Upper lobe of left lung (tissue), 6 donors: ENCODE measurements at regions not wholly inside any gene's neighbourhood (a gene's known extent, or its start where the extent isn't known, plus 50 kb on each side); places are given as distances from the start of the nearest gene placed in this dataset.

Experiments used
- ATAC-seq, 2 donors: fragments of 200-7000 bp; cut with Tn5 transposase; one replicate each; pipeline ENCODE4 v1.9.1; 2022; ENCODE audit warnings: mild to moderate bottlenecking in 2 of 2, moderate library complexity in 2 of 2; ENCODE audit not compliant: low FRiP score in 2 of 2
- DNase-seq, 2 donors: peaks; one replicate each; pipeline ENCODE4 v3.0.0-alpha.2; 2019 to 2020
- H3K27ac ChIP-seq, 4 donors: fragments of 200-600 bp; sonication (generic); one replicate each; pipeline ENCODE4 v1.5.1; 2016 to 2019
- H3K27me3 ChIP-seq, 4 donors: fragments of 200-600 bp; sonication (generic); one replicate each; pipeline ENCODE4 v1.5.1; 2017 to 2019
- H3K36me3 ChIP-seq, 4 donors: fragments of 200-600 bp; sonication (generic); one replicate each; pipeline ENCODE4 v1.5.1; 2016 to 2019
- H3K4me1 ChIP-seq, 4 donors: fragments of 200-600 bp; sonication (generic); one replicate each; pipeline ENCODE4 v1.5.1; 2018 to 2019
- H3K4me3 ChIP-seq, 4 donors: fragments of 200-600 bp; sonication (generic); one replicate each; pipeline ENCODE4 v1.5.1; 2017 to 2019; ENCODE audit warnings: mild to moderate bottlenecking in 2 of 4, moderate library complexity in 1 of 4
- H3K9me3 ChIP-seq, 4 donors: fragments of 200-600 bp; sonication (generic); one replicate each; pipeline ENCODE4 v1.5.1; 2018 to 2019
- CTCF ChIP-seq, 6 experiments: fragments of 450-650 bp in 4 of 6; fragments of 200-600 bp in 2 of 6; sonication (generic) in 2 of 6; IDR thresholded peaks; one replicate each; pipeline ENCODE4 v1.5.1; 2016 to 2019; ENCODE audit warnings: antibody characterized with exemption in 6 of 6
- EP300 ChIP-seq, 4 donors: sonication (generic); formaldehyde crosslinking; IDR thresholded peaks; one replicate each; pipeline ENCODE4 v1.5.1; 2017; ENCODE audit warnings: antibody characterized with exemption in 4 of 4, control low read depth in 2 of 4
- POLR2A ChIP-seq, 4 donors: fragments of 450-650 bp; IDR thresholded peaks; one replicate each; pipeline ENCODE4 v1.5.1; 2016 to 2017; ENCODE audit warnings: antibody characterized with exemption in 4 of 4, mild to moderate bottlenecking in 2 of 4
- POLR2AphosphoS5 ChIP-seq, 2 donors: sonication (generic); formaldehyde crosslinking; IDR thresholded peaks; one replicate each; pipeline ENCODE4 v1.5.1; 2017; ENCODE audit warnings: antibody characterized with exemption in 2 of 2
- WGBS, 2 donors: methylation state at CpG; one replicate each; pipeline ENCODE4 v1.1.5; 2017 to 2018; 5-methylcytosine and 5-hydroxymethylcytosine counted together
- donor health status: DM: no; HTN: no; CAD: no; lungs with moderate emphysema.
- donor health status: DM: no; HTN: yes; CAD: no; lungs with severe emphysema.

GRCh38 chr9:23543419-23543818 is 282.6 kb downstream of the ELAVL2 start:
- no peak for TF ChIP-seq CTCF (IDR thresholded peaks at IDR 0.05)
- no peak for TF ChIP-seq POLR2A (IDR thresholded peaks at IDR 0.05)
- no peak for TF ChIP-seq EP300 (IDR thresholded peaks at IDR 0.05)
- TF ChIP-seq POLR2AphosphoS5 (IDR thresholded peaks at IDR 0.05): no peak
- Histone ChIP-seq H3K36me3 (no peaks in the 10 kb centered on the region), H3K27me3 (no peaks in the 10 kb centered on the region), H3K4me3 (no peak overlapping the region), H3K9me3 (no peaks in the 10 kb centered on the region), H3K4me1 (peaks cover 0 to 3% (median 0%) of the 10 kb centered on the region in 4 donors), H3K27ac (no peak overlapping the region)
- ATAC-seq (no peak), DNase-seq (no peak)
- 58 to 68% methylated on average over 3 of the region's 3 CpGs for WGBS, 2 donors

GRCh38 chr9:23545728-23546127 is 280.3 kb downstream of the ELAVL2 start:
- 83 to 86% methylated on average over 3 of the region's 3 CpGs for WGBS, 2 donors

GRCh38 chr9:23551311-23551721 is 274.7 kb downstream of the ELAVL2 start:
- no peaks in the 10 kb centered on the region for H3K4me1 ChIP-seq
- H3K4me3 ChIP-seq: no peak overlapping the region
- ATAC-seq (no peak), DNase-seq (no peak)
- TF ChIP-seq CTCF (IDR thresholded peaks at IDR 0.05) (no peak), POLR2A (IDR thresholded peaks at IDR 0.05) (no peak), EP300 (IDR thresholded peaks at IDR 0.05) (no peak), POLR2AphosphoS5 (IDR thresholded peaks at IDR 0.05) (no peak)
- H3K9me3 ChIP-seq: no peaks in the 10 kb centered on the region
- H3K36me3 ChIP-seq: no peaks in the 10 kb centered on the region
- H3K27me3 ChIP-seq: no peaks in the 10 kb centered on the region
- no peak overlapping the region for H3K27ac ChIP-seq
- 68 to 76% methylated on average over 2 of the region's 2 CpGs for WGBS, 2 donors

More at GRCh38 chr9:23545728-23546127, 280.3 kb downstream of the ELAVL2 start:
- no peak overlapping the region for H3K4me3 ChIP-seq
- TF ChIP-seq POLR2AphosphoS5 (IDR thresholded peaks at IDR 0.05) (no peak), CTCF (IDR thresholded peaks at IDR 0.05) (no peak), EP300 (IDR thresholded peaks at IDR 0.05) (no peak), POLR2A (IDR thresholded peaks at IDR 0.05) (no peak)
- ATAC-seq: no peak
- no peaks in the 10 kb centered on the region for H3K36me3 ChIP-seq
- no peaks in the 10 kb centered on the region for H3K9me3 ChIP-seq
- DNase-seq: no peak
- H3K4me1 ChIP-seq: peaks cover 0 to 3% (median 0%) of the 10 kb centered on the region in 4 donors
- H3K27ac ChIP-seq: no peak overlapping the region
- H3K27me3 ChIP-seq: no peaks in the 10 kb centered on the region

- Histone ChIP-seq H3K27me3 (no peaks in the 10 kb centered on the region), H3K36me3 (no peaks in the 10 kb centered on the region), H3K4me3 (no peak overlapping the region), H3K4me1 (no peaks in the 10 kb centered on the region), H3K27ac (no peak overlapping the region), H3K9me3 (no peaks in the 10 kb centered on the region)
- WGBS, 2 donors: 87 to 89% methylated on average over 5 of the region's 5 CpGs
- DNase-seq (no peak), ATAC-seq (no peak)
- TF ChIP-seq POLR2AphosphoS5 (IDR thresholded peaks at IDR 0.05) (no peak), EP300 (IDR thresholded peaks at IDR 0.05) (no peak), CTCF (IDR thresholded peaks at IDR 0.05) (no peak), POLR2A (IDR thresholded peaks at IDR 0.05) (no peak)
These were observed 273.9 kb downstream of the ELAVL2 start for GRCh38 chr9:23551929-23552707.
